ENCODE measurements at regions not wholly inside any gene's neighbourhood (a gene's known extent, or its start where the extent isn't known, plus 50 kb on each side); places are given as distances from the start of the nearest gene placed in this dataset.

DNA sequence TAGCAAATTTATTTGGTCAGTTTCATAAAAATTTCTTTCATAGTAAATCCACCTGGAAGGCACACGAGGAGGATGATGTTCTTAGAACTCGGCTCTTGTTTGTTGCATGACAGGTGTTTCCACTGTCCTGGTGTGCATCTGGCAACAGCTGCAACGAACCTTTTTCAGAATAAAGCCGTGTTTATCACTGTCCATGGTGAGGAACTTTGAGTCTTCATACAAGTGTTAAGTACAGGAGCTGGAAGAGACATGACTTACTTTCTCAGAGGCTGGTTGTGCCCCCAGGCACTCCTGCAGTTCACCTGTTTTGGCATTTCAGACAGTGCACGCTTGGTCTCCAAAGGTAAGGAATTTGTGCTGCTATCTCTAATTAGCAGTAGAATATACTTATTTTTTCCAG lies 97.1 kb downstream of the ADAMTS1 start:
- Histone ChIP-seq H3K27ac (ENCODE audit: low read length) (no peak overlapping the region), H3K27me3 (ENCODE audit: control insufficient read depth, insufficient read depth, low read length) (no peaks in the 10 kb centered on the region), H3K9me3 (ENCODE audit: control insufficient read depth, insufficient read depth, low read depth, low read length) (no peaks in the 10 kb centered on the region), H3K4me3 (ENCODE audit: low read depth in 2 of 2, low read length in 2 of 2) (no peak overlapping the region), H3K4me1 (ENCODE audit: control insufficient read depth, insufficient read depth, low read length) (no peaks in the 10 kb centered on the region), H3K36me3 (ENCODE audit: control insufficient read depth, insufficient read depth, low read length) (no peaks in the 10 kb centered on the region)
- in situ Hi-C loops (cut with HindIII; ENCODE audit: low pct_unique_long_range_greater_than_20kb, low sequenced_read_pairs) (no loop called here), intact Hi-C loops (cut with micrococcal nuclease; ENCODE audit: unreplicated experiment) (no loop called here)
- DNase-seq (ENCODE audit: low read depth, low spot score) (no peak), ATAC-seq (no peak)
- TF ChIP-seq POLR2AphosphoS5 (IDR thresholded peaks at IDR 0.05; ENCODE audit: low read depth, low read length) (no peak), SIN3A (IDR thresholded peaks at IDR 0.05; ENCODE audit: borderline replicate concordance, insufficient read depth, low read depth, low read length) (no peak), TCF7L2 (IDR thresholded peaks at IDR 0.05; ENCODE audit: low read depth, low read length) (no peak)
- TF ChIP-seq, protein P1, sequence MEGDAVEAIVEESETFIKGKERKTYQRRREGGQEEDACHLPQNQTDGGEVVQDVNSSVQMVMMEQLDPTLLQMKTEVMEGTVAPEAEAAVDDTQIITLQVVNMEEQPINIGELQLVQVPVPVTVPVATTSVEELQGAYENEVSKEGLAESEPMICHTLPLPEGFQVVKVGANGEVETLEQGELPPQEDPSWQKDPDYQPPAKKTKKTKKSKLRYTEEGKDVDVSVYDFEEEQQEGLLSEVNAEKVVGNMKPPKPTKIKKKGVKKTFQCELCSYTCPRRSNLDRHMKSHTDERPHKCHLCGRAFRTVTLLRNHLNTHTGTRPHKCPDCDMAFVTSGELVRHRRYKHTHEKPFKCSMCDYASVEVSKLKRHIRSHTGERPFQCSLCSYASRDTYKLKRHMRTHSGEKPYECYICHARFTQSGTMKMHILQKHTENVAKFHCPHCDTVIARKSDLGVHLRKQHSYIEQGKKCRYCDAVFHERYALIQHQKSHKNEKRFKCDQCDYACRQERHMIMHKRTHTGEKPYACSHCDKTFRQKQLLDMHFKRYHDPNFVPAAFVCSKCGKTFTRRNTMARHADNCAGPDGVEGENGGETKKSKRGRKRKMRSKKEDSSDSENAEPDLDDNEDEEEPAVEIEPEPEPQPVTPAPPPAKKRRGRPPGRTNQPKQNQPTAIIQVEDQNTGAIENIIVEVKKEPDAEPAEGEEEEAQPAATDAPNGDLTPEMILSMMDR (IDR thresholded peaks at IDR 0.05), result no peak
- TF ChIP-seq, protein P2, sequence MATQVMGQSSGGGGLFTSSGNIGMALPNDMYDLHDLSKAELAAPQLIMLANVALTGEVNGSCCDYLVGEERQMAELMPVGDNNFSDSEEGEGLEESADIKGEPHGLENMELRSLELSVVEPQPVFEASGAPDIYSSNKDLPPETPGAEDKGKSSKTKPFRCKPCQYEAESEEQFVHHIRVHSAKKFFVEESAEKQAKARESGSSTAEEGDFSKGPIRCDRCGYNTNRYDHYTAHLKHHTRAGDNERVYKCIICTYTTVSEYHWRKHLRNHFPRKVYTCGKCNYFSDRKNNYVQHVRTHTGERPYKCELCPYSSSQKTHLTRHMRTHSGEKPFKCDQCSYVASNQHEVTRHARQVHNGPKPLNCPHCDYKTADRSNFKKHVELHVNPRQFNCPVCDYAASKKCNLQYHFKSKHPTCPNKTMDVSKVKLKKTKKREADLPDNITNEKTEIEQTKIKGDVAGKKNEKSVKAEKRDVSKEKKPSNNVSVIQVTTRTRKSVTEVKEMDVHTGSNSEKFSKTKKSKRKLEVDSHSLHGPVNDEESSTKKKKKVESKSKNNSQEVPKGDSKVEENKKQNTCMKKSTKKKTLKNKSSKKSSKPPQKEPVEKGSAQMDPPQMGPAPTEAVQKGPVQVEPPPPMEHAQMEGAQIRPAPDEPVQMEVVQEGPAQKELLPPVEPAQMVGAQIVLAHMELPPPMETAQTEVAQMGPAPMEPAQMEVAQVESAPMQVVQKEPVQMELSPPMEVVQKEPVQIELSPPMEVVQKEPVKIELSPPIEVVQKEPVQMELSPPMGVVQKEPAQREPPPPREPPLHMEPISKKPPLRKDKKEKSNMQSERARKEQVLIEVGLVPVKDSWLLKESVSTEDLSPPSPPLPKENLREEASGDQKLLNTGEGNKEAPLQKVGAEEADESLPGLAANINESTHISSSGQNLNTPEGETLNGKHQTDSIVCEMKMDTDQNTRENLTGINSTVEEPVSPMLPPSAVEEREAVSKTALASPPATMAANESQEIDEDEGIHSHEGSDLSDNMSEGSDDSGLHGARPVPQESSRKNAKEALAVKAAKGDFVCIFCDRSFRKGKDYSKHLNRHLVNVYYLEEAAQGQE (IDR thresholded peaks at IDR 0.05; ENCODE audit: insufficient read depth in 1 of 2, low read depth in 2 of 2, low read length in 1 of 2), result no peak
- POLR2A ChIA-PET, result no interaction called here
- CTCF ChIA-PET, result no interaction called here
- BruUV-seq (replicated peaks), result no TSS peak

DNA sequence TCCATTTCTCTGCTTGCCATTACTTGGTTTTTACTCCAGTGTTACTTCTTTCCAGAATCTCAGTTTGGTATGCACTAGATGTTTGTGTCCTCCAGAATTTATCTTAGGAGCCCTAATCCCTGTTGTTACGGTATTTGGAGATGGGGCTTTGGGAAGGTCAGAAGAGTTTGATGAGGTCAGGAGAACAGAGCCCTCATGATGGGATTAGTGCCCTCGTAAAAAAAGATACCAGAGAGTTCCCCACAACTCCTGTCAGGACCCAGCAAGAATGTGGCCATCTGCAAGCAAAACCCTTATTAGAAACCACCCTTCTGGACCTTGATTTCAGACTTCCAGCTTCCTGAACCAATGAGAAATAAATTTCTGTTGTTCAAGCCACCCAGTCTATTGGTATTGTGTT lies 98.0 kb downstream of the ADAMTS1 start:
- no peaks in the 10 kb centered on the region for H3K36me3 ChIP-seq (ENCODE audit: control insufficient read depth, insufficient read depth, low read length)
- ATAC-seq, result no peak
- H3K4me3 ChIP-seq (ENCODE audit: low read depth in 2 of 2, low read length in 2 of 2), result no peak overlapping the region
- no TSS peak for BruUV-seq (replicated peaks)
- no peaks in the 10 kb centered on the region for H3K9me3 ChIP-seq (ENCODE audit: control insufficient read depth, insufficient read depth, low read depth, low read length)
- no peak for DNase-seq (ENCODE audit: low read depth, low spot score)
- intact Hi-C loops (cut with micrococcal nuclease; ENCODE audit: unreplicated experiment) (no loop called here), in situ Hi-C loops (cut with HindIII; ENCODE audit: low pct_unique_long_range_greater_than_20kb, low sequenced_read_pairs) (no loop called here)
- no peaks in the 10 kb centered on the region for H3K27me3 ChIP-seq (ENCODE audit: control insufficient read depth, insufficient read depth, low read length)
- H3K27ac ChIP-seq (ENCODE audit: low read length), result no peak overlapping the region
- H3K4me1 ChIP-seq (ENCODE audit: control insufficient read depth, insufficient read depth, low read length), result no peaks in the 10 kb centered on the region
- CTCF ChIA-PET, result no interaction called here
- POLR2A ChIA-PET, result no interaction called here
- no peak for TF ChIP-seq TCF7L2 (IDR thresholded peaks at IDR 0.05; ENCODE audit: low read depth, low read length)
- TF ChIP-seq, protein P1 (IDR thresholded peaks at IDR 0.05), result no peak
- no peak for TF ChIP-seq SIN3A (IDR thresholded peaks at IDR 0.05; ENCODE audit: borderline replicate concordance, insufficient read depth, low read depth, low read length)
- no peak for TF ChIP-seq POLR2AphosphoS5 (IDR thresholded peaks at IDR 0.05; ENCODE audit: low read depth, low read length)
